ENCODE measurements at regions not wholly inside any gene's neighbourhood (a gene's known extent, or its start where the extent isn't known, plus 50 kb on each side); places are given as distances from the start of the nearest gene placed in this dataset.
"Not testable (repeated sequence)": the region's sequence is repeated elsewhere in the genome, so short reads cannot be mapped to it uniquely, and the experiment has no call there.

DNA sequence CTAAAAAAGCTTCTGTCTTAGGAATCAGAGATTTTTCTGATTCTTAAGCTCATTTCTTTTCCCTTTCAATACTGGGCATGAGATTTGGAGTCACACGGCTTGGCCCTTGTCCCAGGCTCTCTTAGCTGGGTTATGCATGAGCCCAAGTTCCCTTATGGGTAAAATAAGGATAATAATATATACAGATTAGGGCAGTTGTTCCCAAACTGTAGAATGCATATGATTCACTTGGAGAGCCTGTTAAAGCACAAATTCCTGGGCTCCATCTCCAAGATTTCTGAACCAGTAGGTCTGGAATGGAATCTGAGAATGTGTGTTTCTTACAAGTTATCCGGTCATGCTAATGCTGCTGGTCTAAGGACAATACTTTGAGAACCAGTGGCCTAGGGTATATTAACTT, 154.0 kb downstream of the REEP3 start:
- no peaks in the 10 kb centered on the region for H3K9me3 ChIP-seq
- intact Hi-C loops (cut with DNase I), result no loop called here
- WGBS, 2 donors, result 69 to 72% methylated on average over 2 of the region's 2 CpGs

DNA sequence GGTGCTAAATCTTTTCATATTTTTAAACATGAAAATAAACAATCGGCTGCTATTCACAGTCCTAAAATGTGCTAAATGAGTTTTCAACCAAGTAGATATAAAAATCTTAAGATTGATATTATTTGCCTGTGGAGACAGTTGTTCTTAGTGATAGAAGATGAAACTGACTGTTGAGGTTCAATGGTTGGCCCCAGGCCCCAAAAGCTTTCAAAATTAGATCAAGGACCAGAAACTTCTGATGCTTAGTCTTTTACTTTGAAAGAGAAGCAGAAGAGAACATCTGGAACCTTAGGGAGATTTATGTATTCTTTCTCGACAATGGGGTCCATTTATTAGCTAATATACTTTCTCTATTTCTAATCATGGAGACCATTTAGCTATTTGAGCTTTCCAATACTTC, 155.8 kb downstream of the REEP3 start:
- 58 to 71% methylated on average over 2 of the region's 2 CpGs for WGBS, 2 donors
- intact Hi-C loops (cut with DNase I), result no loop called here
- no peak overlapping the region for H3K4me3 ChIP-seq
- TF ChIP-seq, protein P1, sequence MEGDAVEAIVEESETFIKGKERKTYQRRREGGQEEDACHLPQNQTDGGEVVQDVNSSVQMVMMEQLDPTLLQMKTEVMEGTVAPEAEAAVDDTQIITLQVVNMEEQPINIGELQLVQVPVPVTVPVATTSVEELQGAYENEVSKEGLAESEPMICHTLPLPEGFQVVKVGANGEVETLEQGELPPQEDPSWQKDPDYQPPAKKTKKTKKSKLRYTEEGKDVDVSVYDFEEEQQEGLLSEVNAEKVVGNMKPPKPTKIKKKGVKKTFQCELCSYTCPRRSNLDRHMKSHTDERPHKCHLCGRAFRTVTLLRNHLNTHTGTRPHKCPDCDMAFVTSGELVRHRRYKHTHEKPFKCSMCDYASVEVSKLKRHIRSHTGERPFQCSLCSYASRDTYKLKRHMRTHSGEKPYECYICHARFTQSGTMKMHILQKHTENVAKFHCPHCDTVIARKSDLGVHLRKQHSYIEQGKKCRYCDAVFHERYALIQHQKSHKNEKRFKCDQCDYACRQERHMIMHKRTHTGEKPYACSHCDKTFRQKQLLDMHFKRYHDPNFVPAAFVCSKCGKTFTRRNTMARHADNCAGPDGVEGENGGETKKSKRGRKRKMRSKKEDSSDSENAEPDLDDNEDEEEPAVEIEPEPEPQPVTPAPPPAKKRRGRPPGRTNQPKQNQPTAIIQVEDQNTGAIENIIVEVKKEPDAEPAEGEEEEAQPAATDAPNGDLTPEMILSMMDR (IDR thresholded peaks at IDR 0.05), result no peak
- no peak for TF ChIP-seq POLR2A (IDR thresholded peaks at IDR 0.05)
- H3K36me3 ChIP-seq, result no peaks in the 10 kb centered on the region
- no peak overlapping the region for H3K27ac ChIP-seq
- H3K27me3 ChIP-seq, result no peaks in the 10 kb centered on the region
- H3K9me3 ChIP-seq, result no peaks in the 10 kb centered on the region
- peaks cover 0 to 17% (median 9%) of the 10 kb centered on the region in 3 donors for H3K4me1 ChIP-seq
- DNase-seq, result no peak

More for the DNA sequence above, 154.0 kb downstream of the REEP3 start:
- Histone ChIP-seq H3K27ac (no peak overlapping the region), H3K4me1 (peaks cover 0 to 30% (median 16%) of the 10 kb centered on the region in 3 donors), H3K4me3 (no peak overlapping the region), H3K36me3 (no peaks in the 10 kb centered on the region), H3K27me3 (no peaks in the 10 kb centered on the region)
- TF ChIP-seq, protein P1 (IDR thresholded peaks at IDR 0.05), result no peak
- TF ChIP-seq POLR2A (IDR thresholded peaks at IDR 0.05), result no peak
- DNase-seq, result no peak

DNA sequence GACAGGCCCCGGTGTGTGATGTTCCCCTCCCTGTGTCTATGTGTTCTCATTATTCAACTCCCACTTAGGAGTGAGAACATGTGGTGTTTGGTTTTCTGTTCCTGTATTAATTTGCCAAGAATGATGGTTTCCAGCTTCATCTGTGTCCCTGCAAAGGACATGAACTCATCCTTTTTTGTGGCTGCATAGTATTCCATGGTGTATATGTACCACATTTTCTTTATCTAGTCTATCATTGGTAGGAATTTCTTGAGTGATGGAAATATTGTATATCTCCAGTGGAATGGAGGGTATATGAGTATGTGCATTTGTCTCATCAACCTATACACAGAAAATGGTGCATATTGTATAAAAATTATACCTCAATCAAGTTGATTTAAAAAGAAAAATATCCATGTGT, 159.3 kb downstream of the REEP3 start:
- WGBS, 2 donors, result 100% methylated on average over 1 of the region's 1 CpG
- H3K4me1 ChIP-seq; H3K27ac ChIP-seq; H3K9me3 ChIP-seq; intact Hi-C loops (cut with DNase I); H3K4me3 ChIP-seq; DNase-seq; H3K36me3 ChIP-seq; H3K27me3 ChIP-seq: not testable (repeated sequence)

DNA sequence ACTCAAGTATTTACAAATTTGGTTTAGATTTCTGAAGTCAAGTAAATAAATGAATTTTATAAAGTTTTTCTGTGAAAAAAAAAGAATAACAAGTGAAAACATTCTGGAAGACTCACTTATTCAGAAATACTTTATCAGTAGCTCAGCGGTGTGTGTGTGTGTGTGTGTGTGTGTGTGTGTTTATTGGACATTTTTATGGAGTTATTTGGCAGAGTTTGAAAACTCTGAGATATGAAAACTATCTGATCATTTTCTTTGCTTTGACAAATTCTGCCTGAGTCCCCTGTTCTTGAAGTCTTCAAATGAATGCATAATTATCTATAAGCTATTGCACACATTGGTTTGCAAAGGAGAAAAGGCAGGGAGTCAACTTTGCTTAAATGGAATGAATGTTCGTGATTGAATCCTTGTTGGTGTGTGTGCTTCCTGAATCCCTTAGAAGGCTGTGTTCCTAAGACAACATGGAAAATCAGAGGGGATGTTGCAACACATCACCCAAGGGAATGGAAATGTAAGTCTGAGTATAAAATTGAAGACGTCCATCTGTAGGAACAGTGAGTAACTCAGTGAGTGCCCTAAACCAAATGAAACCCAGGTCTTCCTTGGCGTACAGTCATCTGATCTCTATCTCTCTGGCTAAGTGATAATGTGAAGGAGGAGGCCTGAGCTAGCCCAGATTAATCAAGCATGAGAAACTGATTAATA, 160.9 kb downstream of the REEP3 start:
- intact Hi-C loops (cut with DNase I), result no loop called here
- Histone ChIP-seq H3K4me1 (no peaks in the 10 kb centered on the region), H3K27me3 (no peaks in the 10 kb centered on the region), H3K36me3 (no peaks in the 10 kb centered on the region), H3K9me3 (no peaks in the 10 kb centered on the region), H3K4me3 (no peak overlapping the region), H3K27ac (peak overlapping the region in 2 of 4 donors; percentile 1 to 43)
- 59 to 61% methylated on average over 4 of the region's 4 CpGs for WGBS, 2 donors
- DNase-seq, result no peak
- TF ChIP-seq, protein P1 (IDR thresholded peaks at IDR 0.05), result no peak
- TF ChIP-seq POLR2A (IDR thresholded peaks at IDR 0.05), result no peak

DNA sequence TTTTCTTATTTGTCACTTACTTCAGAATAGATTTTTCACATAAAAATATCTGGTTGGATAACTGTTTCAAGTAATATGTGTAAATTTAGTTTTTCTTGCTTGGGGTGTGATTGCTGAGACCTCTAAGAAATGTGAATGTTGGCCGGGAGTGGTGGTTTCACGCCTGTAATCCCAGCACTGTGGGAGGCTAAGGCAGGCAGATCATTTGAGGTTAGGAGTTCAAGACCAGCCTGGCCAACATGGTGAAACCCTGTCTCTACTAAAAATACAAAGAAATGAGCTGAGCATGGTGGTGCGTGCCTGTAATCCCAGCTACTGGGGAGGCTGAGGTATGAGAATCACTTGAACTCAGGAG, 161.5 kb downstream of the REEP3 start:
- peak overlapping the region in 2 of 4 donors; percentile 1 to 43 for H3K27ac ChIP-seq
- intact Hi-C loops (cut with DNase I); H3K27me3 ChIP-seq; H3K4me3 ChIP-seq; H3K9me3 ChIP-seq; DNase-seq; H3K4me1 ChIP-seq; H3K36me3 ChIP-seq: not testable (repeated sequence)
- 84 to 97% methylated on average over 3 of the region's 3 CpGs for WGBS, 2 donors

DNA sequence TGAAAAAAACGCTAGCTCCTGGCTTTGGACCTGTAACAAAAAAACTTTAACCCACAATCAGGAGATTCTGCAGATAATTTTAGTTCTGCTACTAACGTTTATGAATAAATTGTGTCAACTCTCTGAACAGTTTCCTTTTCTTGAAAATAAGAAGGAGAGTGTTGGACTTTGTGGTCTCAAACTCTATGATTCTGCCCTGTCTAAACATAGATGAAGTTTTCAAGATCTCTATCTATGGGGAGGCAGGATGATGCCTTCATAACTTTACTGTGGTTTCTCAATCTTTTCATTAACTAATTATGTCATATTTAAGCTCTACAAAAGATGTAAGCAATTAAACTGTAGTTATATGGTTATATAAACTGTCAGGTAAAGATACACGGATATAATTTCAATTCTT, 162.0 kb downstream of the REEP3 start:
- Histone ChIP-seq H3K36me3 (no peaks in the 10 kb centered on the region), H3K4me3 (no peak overlapping the region), H3K4me1 (no peaks in the 10 kb centered on the region), H3K9me3 (no peaks in the 10 kb centered on the region), H3K27ac (no peak overlapping the region), H3K27me3 (no peaks in the 10 kb centered on the region)
- WGBS, 2 donors, result 56 to 60% methylated on average over 3 of the region's 3 CpGs
- intact Hi-C loops (cut with DNase I), result no loop called here
- no peak for DNase-seq
- TF ChIP-seq POLR2A (IDR thresholded peaks at IDR 0.05), result no peak
- TF ChIP-seq, protein P1 (IDR thresholded peaks at IDR 0.05), result no peak

All from esophagus squamous epithelium (tissue), 5 donors.